ENCODE measurements at regions not wholly inside any gene's neighbourhood (a gene's known extent, or its start where the extent isn't known, plus 50 kb on each side); places are given as distances from the start of the nearest gene placed in this dataset.

DNA sequence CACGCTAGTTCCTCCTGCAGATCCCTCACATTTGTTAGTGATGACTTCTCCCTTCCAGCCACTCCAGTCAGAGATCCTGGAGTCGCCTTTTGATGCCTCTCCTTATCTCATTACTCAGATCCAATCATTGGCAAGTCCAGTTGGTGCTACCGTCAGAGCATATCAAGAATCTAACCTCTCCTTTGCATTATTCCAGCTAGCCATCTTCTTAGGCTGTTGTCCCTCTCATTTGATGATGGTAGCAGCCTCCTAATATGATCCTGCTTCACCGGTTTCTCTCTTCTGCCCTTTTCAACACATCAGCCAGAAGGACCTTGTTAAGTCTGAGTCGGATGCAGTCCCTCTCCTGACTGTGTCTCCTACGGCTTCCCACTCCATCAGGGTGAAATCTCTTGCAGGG, 305.6 kb downstream of the THBS2 start:
- TF ChIP-seq POLR2A (IDR thresholded peaks at IDR 0.05; ENCODE audit: low read depth, low read length), result no peak
- TF ChIP-seq, protein P1, sequence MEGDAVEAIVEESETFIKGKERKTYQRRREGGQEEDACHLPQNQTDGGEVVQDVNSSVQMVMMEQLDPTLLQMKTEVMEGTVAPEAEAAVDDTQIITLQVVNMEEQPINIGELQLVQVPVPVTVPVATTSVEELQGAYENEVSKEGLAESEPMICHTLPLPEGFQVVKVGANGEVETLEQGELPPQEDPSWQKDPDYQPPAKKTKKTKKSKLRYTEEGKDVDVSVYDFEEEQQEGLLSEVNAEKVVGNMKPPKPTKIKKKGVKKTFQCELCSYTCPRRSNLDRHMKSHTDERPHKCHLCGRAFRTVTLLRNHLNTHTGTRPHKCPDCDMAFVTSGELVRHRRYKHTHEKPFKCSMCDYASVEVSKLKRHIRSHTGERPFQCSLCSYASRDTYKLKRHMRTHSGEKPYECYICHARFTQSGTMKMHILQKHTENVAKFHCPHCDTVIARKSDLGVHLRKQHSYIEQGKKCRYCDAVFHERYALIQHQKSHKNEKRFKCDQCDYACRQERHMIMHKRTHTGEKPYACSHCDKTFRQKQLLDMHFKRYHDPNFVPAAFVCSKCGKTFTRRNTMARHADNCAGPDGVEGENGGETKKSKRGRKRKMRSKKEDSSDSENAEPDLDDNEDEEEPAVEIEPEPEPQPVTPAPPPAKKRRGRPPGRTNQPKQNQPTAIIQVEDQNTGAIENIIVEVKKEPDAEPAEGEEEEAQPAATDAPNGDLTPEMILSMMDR (conservative IDR thresholded peaks at IDR 0.05; ENCODE audit: low read depth, low read length), result no peak
- TF ChIP-seq CEBPB (IDR thresholded peaks at IDR 0.05; ENCODE audit: low read depth, low read length), result no peak
- no peak for TF ChIP-seq SMC3 (IDR thresholded peaks at IDR 0.05; ENCODE audit: low read depth, low read length)
- TF ChIP-seq RFX5 (IDR thresholded peaks at IDR 0.05; ENCODE audit: low read depth, low read length), result no peak
- TF ChIP-seq BHLHE40 (IDR thresholded peaks at IDR 0.05; ENCODE audit: low read depth, low read length), result no peak
- no peak for TF ChIP-seq MAFK (IDR thresholded peaks at IDR 0.05; ENCODE audit: low read depth, low read length)
- no peak for TF ChIP-seq RAD21 (IDR thresholded peaks at IDR 0.05; ENCODE audit: low read length)
